Tongue (tissue), 1 donor: ENCODE measurements at regions not wholly inside any gene's neighbourhood (a gene's known extent, or its start where the extent isn't known, plus 50 kb on each side); places are given as distances from the start of the nearest gene placed in this dataset.

ENCODE experiments used
- DNase-seq: peaks from one replicate; pipeline ENCODE4 v3.0.0-alpha.2; 2015

DNA sequence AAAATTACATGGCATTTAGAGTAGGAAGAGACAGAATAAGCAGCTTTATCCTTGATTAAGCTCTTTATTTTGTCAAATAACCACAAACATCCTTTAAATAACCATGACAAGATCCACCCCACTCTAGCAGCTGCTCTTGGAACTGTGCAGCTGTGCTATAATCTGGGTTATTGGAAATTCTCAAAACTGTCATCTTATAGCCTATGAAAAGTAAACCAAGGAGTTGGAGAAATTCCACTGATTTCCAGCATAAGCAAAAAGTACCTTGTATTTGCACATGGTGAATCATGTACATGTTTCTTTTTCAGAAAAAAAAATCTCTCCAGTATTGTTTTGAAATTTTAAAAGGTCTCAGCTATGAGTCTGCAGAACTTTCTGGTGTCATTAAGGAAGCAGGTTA lies 88.8 kb upstream of the ABI3BP start:
- DNase-seq = peak; percentile 91

DNA sequence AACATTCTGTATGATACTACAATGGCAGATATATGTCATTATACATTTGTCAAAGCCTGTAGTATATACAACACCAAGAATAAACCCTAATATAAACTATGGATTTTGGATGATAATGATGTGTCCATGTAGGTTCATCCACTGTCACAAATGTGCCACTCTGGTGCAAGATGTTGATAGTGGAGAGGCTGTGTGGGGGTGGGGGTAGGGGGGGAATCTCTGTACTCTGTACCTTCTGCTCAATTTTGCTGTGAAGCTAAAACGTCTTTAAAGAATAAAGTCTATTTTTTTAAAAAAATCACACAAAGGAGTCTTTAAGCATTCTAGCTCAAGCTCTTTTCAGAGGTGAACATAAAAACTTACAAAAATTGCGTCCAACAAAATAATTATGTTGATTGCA lies 88.2 kb upstream of the ABI3BP start:
- no peak for DNase-seq

GRCh38 chr3:101077361-101078011 lies 84.3 kb upstream of the ABI3BP start:
- no peak for DNase-seq

DNA sequence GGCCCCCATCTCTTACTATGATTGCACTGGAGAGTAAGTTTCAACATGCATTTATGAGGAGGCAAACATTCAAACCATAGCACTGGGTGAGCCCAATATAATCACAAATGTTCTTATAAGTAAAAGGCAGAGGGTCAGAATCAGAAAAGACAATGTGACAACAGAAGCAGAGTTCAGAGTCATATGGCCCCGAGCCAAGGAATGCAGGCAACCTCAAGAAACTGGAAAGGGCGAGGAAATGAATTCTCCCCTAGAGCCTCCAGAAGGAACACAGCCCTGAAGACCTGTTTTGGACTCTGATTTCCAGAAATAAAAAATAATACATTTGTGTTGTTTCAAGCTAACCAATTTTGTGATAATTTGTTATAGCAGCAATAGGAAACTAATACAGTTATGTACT lies 81.3 kb upstream of the ABI3BP start:
- no peak for DNase-seq

DNA sequence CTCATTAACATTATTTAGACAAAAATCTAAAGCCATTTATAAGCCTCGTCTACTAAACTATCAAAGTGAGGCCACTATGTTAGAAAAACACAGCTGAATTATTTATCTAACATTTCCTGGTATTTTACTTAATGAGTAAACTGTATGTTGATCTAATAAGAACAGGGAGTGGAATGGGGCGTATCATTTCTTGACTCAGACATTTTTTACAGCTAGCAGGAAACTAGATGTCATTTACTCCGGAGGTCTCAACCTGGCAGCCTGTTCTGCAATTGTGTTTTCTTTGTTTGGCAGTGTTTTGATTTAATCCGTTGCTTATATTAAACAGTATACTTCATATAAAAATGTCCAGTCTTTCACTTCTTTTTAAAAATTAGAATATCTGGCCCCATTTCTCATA lies 79.1 kb upstream of the ABI3BP start:
- no peak for DNase-seq

GRCh38 chr3:101070799-101071121 lies 77.5 kb upstream of the ABI3BP start:
- no peak for DNase-seq

GRCh38 chr3:101069901-101070798 lies 76.9 kb upstream of the ABI3BP start:
- no peak for DNase-seq

DNA sequence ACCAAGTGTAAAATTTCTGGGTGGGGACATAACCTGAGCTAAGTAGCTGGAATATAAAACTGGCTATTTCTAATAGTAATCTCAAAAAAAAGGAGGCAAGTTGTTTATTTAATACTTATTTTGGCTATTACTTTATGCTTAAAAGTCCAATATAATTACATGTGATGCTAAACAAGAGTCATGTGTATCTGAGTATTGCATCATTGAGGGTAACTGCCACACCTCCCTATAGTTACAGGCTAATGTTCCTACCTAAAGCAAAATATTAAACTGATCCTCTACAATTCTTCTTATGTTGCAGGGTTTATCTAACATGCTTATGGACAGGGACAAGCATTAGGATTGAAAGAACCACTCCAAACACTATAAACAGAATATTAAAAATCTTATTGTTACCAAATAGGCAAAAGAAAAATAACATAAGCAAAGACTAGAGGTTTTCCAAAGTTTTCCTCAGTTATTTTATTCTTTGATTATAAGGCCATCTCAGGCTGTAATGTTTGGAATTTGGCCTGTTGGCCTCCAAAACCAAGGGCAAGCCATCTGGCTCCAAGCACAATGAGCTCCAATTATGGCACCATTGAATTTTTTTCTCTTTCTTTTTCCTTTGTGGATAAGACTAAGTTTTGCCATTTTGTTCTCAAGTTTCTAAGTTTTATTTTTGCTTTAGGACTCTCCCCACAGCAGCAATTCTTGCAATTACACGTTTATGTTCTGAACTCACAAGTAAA lies 75.8 kb upstream of the ABI3BP start:
- DNase-seq = no peak

DNA sequence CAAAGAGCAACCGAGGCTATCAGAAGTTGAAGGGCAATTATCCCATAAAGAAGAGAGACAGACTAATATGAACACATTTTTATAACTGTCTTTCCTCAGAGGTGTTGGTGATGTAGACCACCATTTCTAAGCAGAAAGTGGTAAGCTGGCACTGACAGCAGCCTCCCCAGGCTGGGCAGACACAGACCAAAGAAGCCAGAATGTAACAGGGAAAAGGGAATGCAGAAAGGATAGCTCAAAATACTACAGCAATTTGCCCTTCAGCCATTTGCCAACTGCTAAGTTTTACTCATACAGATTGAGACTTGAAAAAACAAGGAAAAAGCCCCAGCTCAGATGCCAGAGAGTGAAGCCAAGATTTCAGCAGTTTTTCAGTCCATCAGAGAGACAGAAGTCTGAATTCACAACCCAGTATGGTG lies 73.5 kb upstream of the ABI3BP start:
- DNase-seq = no peak

DNA sequence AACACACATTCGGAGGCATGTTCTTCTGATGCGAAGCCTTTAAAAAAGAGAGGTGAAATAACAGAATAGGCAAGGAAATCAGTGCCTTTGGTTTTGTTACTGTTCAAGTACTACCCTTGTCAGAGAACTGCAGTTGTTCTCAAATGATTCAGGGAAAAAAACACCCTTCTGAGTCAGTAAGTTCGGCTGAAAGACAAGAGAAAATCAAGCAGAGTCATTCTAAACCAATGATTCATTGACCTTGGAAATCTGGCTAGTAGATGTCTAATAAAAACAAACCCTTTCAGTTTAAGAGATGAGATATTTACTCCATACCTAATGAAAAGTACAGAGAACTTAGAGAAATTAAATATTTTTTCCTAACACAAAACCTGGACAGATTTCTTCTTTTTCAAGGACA lies 72.7 kb upstream of the ABI3BP start:
- DNase-seq = no peak

- DNase-seq = no peak
Observed at GRCh38 chr3:101063401-101063800, 70.2 kb upstream of the ABI3BP start.

DNA sequence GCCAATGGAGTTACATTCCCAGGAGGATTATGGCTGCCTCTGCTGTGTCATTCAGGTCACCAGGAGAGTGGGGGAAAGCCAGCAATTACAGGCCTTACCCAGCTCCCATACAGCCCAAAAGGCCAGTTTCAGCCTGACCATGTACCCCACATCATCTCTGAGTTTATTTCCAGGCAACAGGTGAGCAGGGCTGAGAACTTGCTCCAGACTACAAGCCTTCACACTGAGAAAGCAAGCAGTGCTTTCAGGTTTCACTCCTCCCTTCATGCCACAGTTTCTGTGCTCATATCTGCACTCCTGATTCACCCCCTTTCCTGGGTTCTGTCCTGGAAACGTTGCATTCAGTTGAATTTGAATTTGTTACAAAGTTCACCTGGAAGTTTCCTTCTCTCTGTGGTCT lies 68.1 kb upstream of the ABI3BP start:
- no peak for DNase-seq

GRCh38 chr3:101050866-101051265 lies 57.6 kb upstream of the ABI3BP start:
- DNase-seq = no peak

DNA sequence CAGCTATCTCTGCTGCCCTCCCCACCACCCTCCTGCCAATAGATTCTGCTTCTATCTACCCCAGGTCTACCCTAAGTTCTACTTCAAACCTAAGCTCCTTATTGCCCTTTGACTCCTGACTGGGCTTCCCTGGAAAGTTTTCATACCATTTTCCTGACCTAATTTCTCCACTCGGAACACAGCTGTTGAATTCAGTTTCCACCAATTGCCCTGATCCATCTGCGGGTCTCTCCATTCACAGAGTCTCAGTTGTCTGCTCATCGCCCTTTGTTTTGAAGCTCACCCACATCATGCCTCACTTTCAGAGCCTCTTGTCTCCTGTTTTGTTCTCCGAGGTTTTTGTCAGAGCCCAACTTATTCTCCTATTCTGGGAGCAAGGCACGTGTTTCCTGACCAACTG lies 56.8 kb upstream of the ABI3BP start:
- peak; percentile 43 for DNase-seq

GRCh38 chr3:101049532-101049931 lies 56.3 kb upstream of the ABI3BP start:
- DNase-seq = no peak

DNA sequence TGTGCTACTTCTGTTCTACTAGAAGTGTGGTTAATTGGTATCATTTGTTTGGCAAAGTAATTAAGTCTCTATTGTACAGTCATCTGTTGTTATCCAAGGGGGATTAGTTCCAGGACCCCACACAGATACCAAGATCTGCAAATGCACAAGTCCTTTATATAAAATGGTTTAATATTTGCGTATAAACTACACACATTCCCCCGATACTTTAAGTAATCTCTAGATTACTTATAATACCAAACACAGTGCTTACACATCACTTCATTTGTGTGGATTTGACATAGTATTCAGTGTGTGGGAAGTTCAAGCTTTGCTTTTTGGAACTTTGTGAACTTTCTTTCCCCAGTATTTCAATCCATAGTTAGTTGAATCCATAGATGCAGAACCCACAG lies 50.5 kb upstream of the ABI3BP start:
- DNase-seq = peak; percentile 43

DNA sequence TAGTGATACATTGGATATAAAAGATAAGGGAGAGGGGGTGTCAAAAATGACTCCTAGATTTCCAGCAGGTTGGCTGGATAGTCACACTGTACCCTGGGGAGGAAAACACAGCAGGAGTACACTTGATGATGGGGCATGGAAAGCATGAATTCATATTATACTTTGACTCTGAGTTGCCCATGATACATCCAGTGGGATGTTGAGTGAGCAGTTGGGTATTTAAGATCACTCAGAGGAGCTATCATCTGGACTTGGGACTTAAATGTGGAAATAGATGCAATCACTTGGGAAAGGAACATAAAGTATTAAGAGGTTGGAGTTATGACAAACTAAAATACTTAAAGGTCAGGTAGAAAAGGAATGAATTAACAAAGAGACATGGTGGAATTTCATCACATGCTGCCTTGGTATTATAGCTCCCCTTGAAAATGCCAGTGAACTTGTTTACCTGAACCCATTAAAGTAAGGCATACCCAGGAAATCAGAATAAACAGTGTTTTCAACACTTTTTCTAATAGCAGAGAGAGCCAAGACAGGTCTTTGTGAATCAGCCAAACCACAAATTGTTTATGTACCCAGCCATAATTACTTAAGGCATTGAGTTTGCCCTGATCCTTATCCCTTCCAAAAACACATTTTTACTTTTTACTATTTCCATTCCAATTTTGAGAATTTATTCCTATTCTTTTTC lies 49.9 kb upstream of the ABI3BP start:
- DNase-seq = no peak
